ENCODE measurements at regions not wholly inside any gene's neighbourhood (a gene's known extent, or its start where the extent isn't known, plus 50 kb on each side); places are given as distances from the start of the nearest gene placed in this dataset.
"Not testable (repeated sequence)": the region's sequence is repeated elsewhere in the genome, so short reads cannot be mapped to it uniquely, and the experiment has no call there.

DNA sequence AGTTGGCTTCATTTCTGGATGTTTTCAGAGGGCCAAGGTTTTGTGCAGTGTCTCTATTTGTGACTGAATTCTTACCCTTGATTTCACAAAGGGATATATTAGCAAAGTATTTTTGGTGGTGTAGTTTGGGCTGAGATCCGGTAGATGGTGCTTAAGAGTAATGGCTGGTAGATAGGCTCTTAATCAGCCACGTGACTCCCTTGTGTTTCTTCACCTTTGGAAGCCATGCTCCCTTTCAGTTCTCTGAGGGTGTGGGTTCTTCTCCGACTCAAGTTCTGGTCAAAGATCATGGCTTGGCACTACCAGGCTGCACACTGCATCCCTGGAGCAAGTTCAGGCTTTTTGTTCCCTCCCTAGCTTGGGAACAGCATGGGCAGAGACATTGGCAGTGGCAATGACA, 887.3 kb downstream of the CDH8 start:
- no peak for DNase-seq (ENCODE audit: extremely low read depth, low read depth)
- TF ChIP-seq, protein P1, sequence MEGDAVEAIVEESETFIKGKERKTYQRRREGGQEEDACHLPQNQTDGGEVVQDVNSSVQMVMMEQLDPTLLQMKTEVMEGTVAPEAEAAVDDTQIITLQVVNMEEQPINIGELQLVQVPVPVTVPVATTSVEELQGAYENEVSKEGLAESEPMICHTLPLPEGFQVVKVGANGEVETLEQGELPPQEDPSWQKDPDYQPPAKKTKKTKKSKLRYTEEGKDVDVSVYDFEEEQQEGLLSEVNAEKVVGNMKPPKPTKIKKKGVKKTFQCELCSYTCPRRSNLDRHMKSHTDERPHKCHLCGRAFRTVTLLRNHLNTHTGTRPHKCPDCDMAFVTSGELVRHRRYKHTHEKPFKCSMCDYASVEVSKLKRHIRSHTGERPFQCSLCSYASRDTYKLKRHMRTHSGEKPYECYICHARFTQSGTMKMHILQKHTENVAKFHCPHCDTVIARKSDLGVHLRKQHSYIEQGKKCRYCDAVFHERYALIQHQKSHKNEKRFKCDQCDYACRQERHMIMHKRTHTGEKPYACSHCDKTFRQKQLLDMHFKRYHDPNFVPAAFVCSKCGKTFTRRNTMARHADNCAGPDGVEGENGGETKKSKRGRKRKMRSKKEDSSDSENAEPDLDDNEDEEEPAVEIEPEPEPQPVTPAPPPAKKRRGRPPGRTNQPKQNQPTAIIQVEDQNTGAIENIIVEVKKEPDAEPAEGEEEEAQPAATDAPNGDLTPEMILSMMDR (IDR thresholded peaks at IDR 0.05; ENCODE audit: low read depth, low read length), result no peak

DNA sequence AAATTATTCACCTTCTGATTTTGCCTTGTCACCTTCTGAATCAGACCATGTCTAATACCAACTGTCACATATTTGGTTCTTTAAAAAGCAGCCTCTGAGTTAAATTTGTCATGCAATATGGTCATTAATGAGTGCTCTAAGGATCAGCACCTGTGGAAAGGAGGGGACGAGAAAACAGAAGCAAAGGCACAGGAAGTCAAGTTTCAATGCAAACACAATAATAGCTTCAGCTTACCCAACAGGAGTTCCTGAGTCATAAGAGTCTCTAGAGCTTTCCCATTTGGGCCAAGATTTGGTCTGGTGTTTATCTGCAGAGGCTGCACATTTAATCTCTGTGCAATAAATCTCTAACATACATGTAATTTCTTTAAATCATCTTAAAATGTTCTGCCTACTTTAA, 889.8 kb downstream of the CDH8 start:
- TF ChIP-seq, protein P1 (IDR thresholded peaks at IDR 0.05; ENCODE audit: low read depth, low read length), result no peak
- DNase-seq (ENCODE audit: extremely low read depth, low read depth), result no peak

DNA sequence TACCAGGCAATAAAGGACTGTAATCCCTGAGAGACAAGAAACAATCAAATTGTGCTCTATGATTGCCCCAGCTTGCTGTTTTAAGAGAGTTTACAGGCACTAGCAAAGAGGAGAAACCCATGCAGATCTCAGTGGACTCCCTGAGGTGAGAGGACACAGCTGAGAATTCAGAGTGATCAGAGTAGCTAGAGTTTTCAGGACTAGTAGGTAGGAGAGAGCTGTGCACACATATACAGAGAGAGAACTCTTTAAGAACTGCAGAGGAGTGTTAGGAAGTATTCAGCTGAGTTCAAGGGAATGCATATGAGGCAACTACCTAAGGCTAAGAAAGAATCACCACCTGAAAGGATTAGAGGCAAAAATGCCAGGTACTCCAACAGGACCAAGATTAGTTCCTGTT, 904.8 kb downstream of the CDH8 start:
- no peak for DNase-seq (ENCODE audit: extremely low read depth, low read depth)
- TF ChIP-seq, protein P1 (IDR thresholded peaks at IDR 0.05; ENCODE audit: low read depth, low read length), result no peak

- TF ChIP-seq, protein P1 (IDR thresholded peaks at IDR 0.05; ENCODE audit: low read depth, low read length), result no peak
- no peak for DNase-seq (ENCODE audit: extremely low read depth, low read depth)
Observed at GRCh38 chr16:61128545-61129323, 907.5 kb downstream of the CDH8 start.

DNA sequence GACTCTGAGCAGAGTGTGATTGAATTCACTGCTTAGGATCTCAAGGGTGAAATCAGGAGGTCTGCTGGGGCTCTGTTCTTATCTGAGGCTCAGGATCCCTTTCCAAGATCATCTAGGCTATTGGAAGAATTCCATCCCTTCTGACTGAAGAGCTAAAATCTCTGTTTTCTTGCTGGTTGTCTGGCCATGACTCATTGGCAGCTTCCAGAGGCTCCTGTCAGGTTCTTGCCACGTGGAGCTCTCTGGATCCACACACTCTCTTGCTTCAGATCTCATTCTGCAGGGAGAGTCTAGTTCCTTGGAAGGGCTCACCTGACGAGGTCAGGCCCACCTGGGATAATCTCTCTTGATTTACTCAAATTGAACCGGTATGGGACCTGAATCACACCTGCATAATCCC, 930.7 kb downstream of the CDH8 start:
- no peak for DNase-seq (ENCODE audit: extremely low read depth, low read depth)
- TF ChIP-seq, protein P1 (IDR thresholded peaks at IDR 0.05; ENCODE audit: low read depth, low read length), result no peak

DNA sequence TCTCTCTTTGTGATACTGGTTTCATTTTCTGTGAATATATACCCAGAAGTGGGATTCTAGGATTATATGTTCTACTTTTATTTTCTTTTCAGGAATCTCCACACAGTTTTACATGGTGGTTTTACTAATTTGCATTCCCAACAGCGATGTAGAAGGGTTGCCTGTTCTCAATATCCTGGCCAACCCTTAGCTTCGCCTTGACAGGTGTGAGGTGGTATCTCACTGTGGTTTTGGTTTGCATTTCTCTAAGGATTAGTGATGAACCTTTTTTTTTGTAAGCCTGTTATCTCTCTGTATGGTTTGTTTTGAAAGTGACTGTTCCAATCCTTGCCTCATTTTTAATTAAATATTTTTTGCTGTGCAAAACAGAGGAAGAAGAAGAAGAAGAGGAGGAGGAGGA, 937.7 kb downstream of the CDH8 start:
- TF ChIP-seq, protein P1 (IDR thresholded peaks at IDR 0.05; ENCODE audit: low read depth, low read length), result no peak
- no peak for DNase-seq (ENCODE audit: extremely low read depth, low read depth)

- not testable (repeated sequence) for DNase-seq (ENCODE audit: extremely low read depth, low read depth)
Observed at GRCh38 chr16:61091300-61091699, 944.9 kb downstream of the CDH8 start.

- TF ChIP-seq, protein P1 (IDR thresholded peaks at IDR 0.05; ENCODE audit: low read depth, low read length), result no peak
- no peak for DNase-seq (ENCODE audit: extremely low read depth, low read depth)
Observed at GRCh38 chr16:61083711-61084110, 952.5 kb downstream of the CDH8 start.
